CD4-positive, alpha-beta memory T cell (primary cell): ENCODE measurements at regions not wholly inside any gene's neighbourhood (a gene's known extent, or its start where the extent isn't known, plus 50 kb on each side); places are given as distances from the start of the nearest gene placed in this dataset.
"Not testable (repeated sequence)": the region's sequence is repeated elsewhere in the genome, so short reads cannot be mapped to it uniquely, and the experiment has no call there.

Source experiments
- CTCF ChIA-PET: fragments of 350-600 bp; sonication (Branson Sonifier 250); formaldehyde crosslinking; loops from one replicate; lab custom pipeline; 2021; ENCODE audit warnings: inconsistent platforms; ENCODE audit not compliant: partially characterized antibody; lab: Charles Lee
- POLR2A ChIA-PET: fragments of 350-600 bp; sonication (Branson Sonifier 250); formaldehyde crosslinking; loops from one replicate; lab custom pipeline; 2021; ENCODE audit not compliant: partially characterized antibody; lab: Charles Lee
- DNase-seq, 5 donors: peaks; one replicate each; pipeline versions ENCODE4 v3.0.0 to v3.0.0-alpha.2; 2020 to 2022; ENCODE audit warnings: mixed read lengths in 1 of 5
- H3K27ac ChIP-seq: one replicate; pipeline ENCODE4 v1.7.0; 2013; ENCODE audit warnings: low read depth, low read length
- H3K27me3 ChIP-seq: 2 replicates; pipeline ENCODE4 v1.7.0; 2013; ENCODE audit warnings: mild to moderate bottlenecking, low read length, moderate library complexity; ENCODE audit not compliant: insufficient read depth
- H3K36me3 ChIP-seq: 2 replicates; pipeline ENCODE4 v1.7.0; 2013; ENCODE audit warnings: mild to moderate bottlenecking, low read length, moderate library complexity; ENCODE audit not compliant: insufficient read depth
- H3K4me1 ChIP-seq: 2 replicates; pipeline ENCODE4 v1.7.0; 2013; ENCODE audit warnings: mild to moderate bottlenecking, low read length, moderate library complexity; ENCODE audit not compliant: insufficient read depth
- H3K4me3 ChIP-seq, 2 donors: one replicate each; pipeline ENCODE4 v1.7.0; 2013; ENCODE audit warnings: low read length in 2 of 2, mild to moderate bottlenecking in 1 of 2
- H3K9me3 ChIP-seq, 2 donors: one replicate each; pipeline ENCODE4 v1.7.0; 2013; ENCODE audit warnings: low read length in 2 of 2, control low read depth in 1 of 2; ENCODE audit not compliant: control insufficient read depth in 1 of 2
- H3K27ac Mint-ChIP-seq, 7 donors: one replicate each; pipeline ENCODE4 v1.8.0; 2020 to 2021; ENCODE audit warnings: mixed read lengths in 7 of 7, mild to moderate bottlenecking in 6 of 7, inconsistent platforms in 3 of 7, moderate library complexity in 3 of 7
- H3K27me3 Mint-ChIP-seq, 2 donors: one replicate each; pipeline ENCODE4 v1.8.0; 2020 to 2021; ENCODE audit warnings: mixed read lengths in 2 of 2
- H3K36me3 Mint-ChIP-seq, 2 donors: one replicate each; pipeline ENCODE4 v1.8.0; 2020 to 2021; ENCODE audit warnings: mixed read lengths in 2 of 2, inconsistent platforms in 1 of 2, mild to moderate bottlenecking in 1 of 2
- H3K4me1 Mint-ChIP-seq, 4 donors: one replicate each; pipeline ENCODE4 v1.8.0; 2020 to 2021; ENCODE audit warnings: mixed read lengths in 4 of 4, mild to moderate bottlenecking in 1 of 4
- H3K4me3 Mint-ChIP-seq, 8 donors: one replicate each; pipeline ENCODE4 v1.8.0; 2020 to 2021; ENCODE audit warnings: mixed read lengths in 8 of 8, mild to moderate bottlenecking in 7 of 8, moderate library complexity in 6 of 8, inconsistent platforms in 3 of 8
- H3K9me3 Mint-ChIP-seq, 8 donors: one replicate each; pipeline ENCODE4 v1.8.0; 2020 to 2021; ENCODE audit warnings: mixed read lengths in 8 of 8, mild to moderate bottlenecking in 5 of 8, inconsistent platforms in 3 of 8, moderate library complexity in 1 of 8
- intact Hi-C: fragments of 100-400 bp; cut with micrococcal nuclease; formaldehyde crosslinking; loops from one replicate; pipeline ENCODE4 v1.15.1; 2023

DNA sequence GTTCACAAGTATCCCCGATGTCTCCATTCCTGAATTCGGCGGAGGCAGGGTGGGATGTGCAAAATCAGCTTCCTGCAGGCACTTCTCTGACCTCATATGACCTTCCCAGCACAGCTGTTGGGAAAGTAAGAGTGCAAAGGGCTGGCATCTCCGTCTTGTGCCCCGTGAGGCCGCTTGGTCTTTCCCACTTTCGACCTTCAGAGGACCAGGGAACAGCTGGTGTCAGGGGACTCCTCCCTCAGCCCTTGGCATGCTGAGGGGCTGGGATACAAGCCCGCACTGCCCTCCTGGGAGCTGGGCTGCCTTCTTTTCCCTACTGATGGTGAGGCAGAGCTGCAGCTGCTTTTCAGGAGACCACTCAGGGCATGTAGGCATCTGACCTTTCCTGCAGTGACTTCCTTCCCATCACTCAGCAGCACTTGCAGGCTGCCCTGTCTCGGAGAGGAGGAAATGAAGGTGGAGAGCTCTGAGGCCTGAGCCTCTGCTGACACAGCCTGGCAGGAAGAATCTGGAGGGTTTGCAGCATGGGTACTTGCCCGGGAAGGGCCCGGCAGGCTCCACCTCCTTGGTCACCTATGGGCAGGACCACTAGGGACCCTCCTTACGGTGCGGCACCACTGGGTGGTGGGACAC, 277.2 kb upstream of the HS6ST1 start:
- no peaks in the 10 kb centered on the region for H3K9me3 Mint-ChIP-seq
- intact Hi-C loops, result no loop called here
- Histone ChIP-seq H3K9me3 (no peaks in the 10 kb centered on the region), H3K27ac (no peak overlapping the region), H3K4me1 (no peaks in the 10 kb centered on the region), H3K27me3 (no peaks in the 10 kb centered on the region), H3K36me3 (no peaks in the 10 kb centered on the region), H3K4me3 (no peak overlapping the region)
- H3K27me3 Mint-ChIP-seq, result peaks cover 0 to 2% of the 10 kb centered on the region in 2 donors
- DNase-seq, result no peak
- H3K36me3 Mint-ChIP-seq, result no peaks in the 10 kb centered on the region
- POLR2A ChIA-PET, result no interaction called here
- CTCF ChIA-PET, result no interaction called here
- H3K27ac Mint-ChIP-seq, result no peak overlapping the region
- no peaks in the 10 kb centered on the region for H3K4me1 Mint-ChIP-seq
- no peak overlapping the region for H3K4me3 Mint-ChIP-seq

DNA sequence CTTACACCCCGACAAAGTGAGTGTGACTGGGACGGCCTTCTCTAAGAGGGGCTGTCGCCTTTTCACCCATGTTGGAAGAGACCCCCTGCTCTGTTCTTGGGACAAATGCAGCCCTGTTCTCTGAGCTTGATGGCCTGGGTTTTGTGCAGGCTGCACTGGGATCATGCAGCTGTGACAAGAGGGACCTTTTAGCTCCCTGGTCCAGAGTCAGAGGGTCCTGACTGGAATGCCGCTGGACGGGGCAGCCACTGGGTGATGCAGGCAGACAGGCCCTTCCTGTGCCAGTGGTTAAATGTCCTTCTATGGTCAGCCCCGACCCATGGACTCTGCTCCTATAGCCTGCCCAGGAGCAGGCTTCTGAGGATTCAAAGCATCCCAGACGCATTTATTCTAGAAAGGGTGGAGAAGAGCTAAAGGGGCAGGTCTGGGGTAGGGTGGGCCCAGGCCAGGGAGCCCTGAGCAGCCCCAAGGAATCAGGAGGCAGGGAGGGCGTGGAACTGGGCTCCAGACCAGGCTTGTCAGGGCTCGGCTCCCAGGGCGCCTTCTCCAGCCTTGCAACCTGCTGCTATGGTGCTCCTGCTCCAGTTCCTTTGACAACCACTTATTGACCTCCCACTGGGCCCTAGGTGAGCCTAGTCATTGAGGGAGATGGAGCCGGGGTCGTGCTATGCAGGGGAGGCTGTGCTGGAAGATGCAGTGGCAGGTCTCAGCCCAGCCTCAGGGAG, 277.9 kb upstream of the HS6ST1 start:
- H3K27ac ChIP-seq, result no peak overlapping the region
- Mint-ChIP-seq H3K27me3 (peaks cover 0 to 2% of the 10 kb centered on the region in 2 donors), H3K9me3 (no peaks in the 10 kb centered on the region), H3K4me3 (no peak overlapping the region), H3K36me3 (no peaks in the 10 kb centered on the region), H3K4me1 (no peaks in the 10 kb centered on the region), H3K27ac (no peak overlapping the region)
- intact Hi-C loops, result no loop called here
- no peak overlapping the region for H3K4me3 ChIP-seq
- H3K4me1 ChIP-seq, result no peaks in the 10 kb centered on the region
- ChIA-PET CTCF (no interaction called here), POLR2A (no interaction called here)
- no peak for DNase-seq
- no peaks in the 10 kb centered on the region for H3K27me3 ChIP-seq
- no peaks in the 10 kb centered on the region for H3K9me3 ChIP-seq
- no peaks in the 10 kb centered on the region for H3K36me3 ChIP-seq

DNA sequence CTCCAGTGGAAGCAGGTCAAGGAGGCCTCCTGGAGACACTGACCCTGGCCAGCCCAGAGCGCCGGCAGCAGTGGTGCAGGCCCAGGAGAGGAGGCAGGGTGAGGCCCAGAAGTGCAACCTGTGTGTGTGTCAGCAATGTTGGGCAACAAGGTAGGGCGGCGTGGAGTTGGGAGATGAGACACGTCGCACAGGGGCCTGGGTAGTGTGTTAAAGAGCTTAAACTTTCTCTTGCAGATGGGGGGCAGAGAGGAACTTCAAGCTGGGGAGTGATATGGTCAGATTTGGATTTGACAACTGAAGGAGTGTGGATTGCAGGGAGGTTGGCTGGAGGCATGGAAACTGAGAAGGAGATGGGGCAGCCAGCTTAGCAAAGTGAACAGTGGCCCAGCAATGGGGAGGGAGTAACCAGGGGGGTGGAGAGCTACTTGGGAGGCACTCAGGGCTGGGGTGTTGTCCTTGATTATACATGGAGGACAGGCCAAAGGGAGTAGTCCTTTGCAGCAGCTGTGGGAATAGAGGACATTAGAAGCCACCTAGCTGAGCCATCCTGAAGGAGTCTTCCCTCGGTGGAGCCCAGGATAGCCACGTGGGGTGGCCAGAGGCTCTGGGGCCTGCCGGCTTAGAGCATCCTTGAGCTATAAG, 278.6 kb upstream of the HS6ST1 start:
- no peaks in the 10 kb centered on the region for H3K36me3 ChIP-seq
- DNase-seq, result no peak
- CTCF ChIA-PET, result no interaction called here
- peaks cover 0 to 2% of the 10 kb centered on the region in 2 donors for H3K27me3 Mint-ChIP-seq
- no peak overlapping the region for H3K4me3 ChIP-seq
- H3K4me3 Mint-ChIP-seq, result no peak overlapping the region
- no peaks in the 10 kb centered on the region for H3K9me3 ChIP-seq
- no peak overlapping the region for H3K27ac ChIP-seq
- POLR2A ChIA-PET, result no interaction called here
- no peaks in the 10 kb centered on the region for H3K36me3 Mint-ChIP-seq
- no peaks in the 10 kb centered on the region for H3K4me1 ChIP-seq
- H3K4me1 Mint-ChIP-seq, result no peaks in the 10 kb centered on the region
- no peak overlapping the region for H3K27ac Mint-ChIP-seq
- intact Hi-C loops, result no loop called here
- H3K9me3 Mint-ChIP-seq, result no peaks in the 10 kb centered on the region
- no peaks in the 10 kb centered on the region for H3K27me3 ChIP-seq

DNA sequence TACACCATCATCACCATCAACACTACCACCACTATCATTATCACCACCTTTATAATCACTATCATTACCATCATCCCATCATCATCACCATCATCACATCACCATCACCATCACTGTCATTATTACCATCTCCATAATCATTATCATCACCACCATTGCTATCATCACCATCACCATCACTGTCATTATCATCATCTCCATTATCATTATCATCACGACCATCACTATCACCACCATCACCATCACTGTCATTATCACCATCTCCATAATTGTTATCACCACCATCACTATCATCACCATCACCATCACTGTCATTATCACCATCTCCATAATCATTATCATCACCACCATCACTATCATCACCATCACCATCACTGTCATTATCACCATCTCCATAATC, 279.6 kb upstream of the HS6ST1 start:
- H3K4me1 Mint-ChIP-seq, H3K36me3 ChIP-seq, H3K9me3 Mint-ChIP-seq, H3K27ac ChIP-seq, POLR2A ChIA-PET, H3K36me3 Mint-ChIP-seq, H3K27me3 Mint-ChIP-seq, H3K4me1 ChIP-seq, H3K27ac Mint-ChIP-seq, CTCF ChIA-PET, DNase-seq, H3K9me3 ChIP-seq, H3K4me3 Mint-ChIP-seq, intact Hi-C loops, H3K4me3 ChIP-seq, H3K27me3 ChIP-seq: not testable (repeated sequence)

DNA sequence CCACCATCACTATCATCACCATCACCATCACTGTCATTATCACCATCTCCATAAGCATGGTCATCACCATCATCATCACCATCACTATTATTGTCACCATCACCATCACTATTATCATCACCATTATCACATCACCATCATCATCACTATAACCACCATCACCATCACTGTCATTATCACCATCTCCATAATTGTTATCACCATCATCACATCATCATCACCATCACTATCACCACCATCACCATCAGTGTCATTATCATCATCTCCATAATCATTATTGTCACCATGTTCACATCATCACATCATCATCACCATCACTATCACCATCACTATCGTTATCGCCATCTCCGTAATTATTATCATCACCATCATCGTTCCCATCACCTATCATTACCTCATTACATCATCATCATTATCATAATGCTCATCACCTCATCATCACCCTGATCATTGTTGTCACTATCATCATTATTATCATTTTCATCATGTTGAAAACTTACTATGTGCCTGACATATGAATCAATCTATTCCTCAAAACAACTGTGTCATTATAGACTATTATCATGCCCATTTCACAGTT, 280.3 kb upstream of the HS6ST1 start:
- no peaks in the 10 kb centered on the region for H3K4me1 Mint-ChIP-seq
- intact Hi-C loops, result no loop called here
- H3K27me3 Mint-ChIP-seq, result no peaks in the 10 kb centered on the region
- Histone ChIP-seq H3K27me3 (no peaks in the 10 kb centered on the region), H3K9me3 (no peaks in the 10 kb centered on the region), H3K4me1 (no peaks in the 10 kb centered on the region), H3K4me3 (no peak overlapping the region), H3K27ac (no peak overlapping the region), H3K36me3 (no peaks in the 10 kb centered on the region)
- no peak overlapping the region for H3K4me3 Mint-ChIP-seq
- no peaks in the 10 kb centered on the region for H3K9me3 Mint-ChIP-seq
- H3K36me3 Mint-ChIP-seq, result no peaks in the 10 kb centered on the region
- no peak overlapping the region for H3K27ac Mint-ChIP-seq
- POLR2A ChIA-PET, result no interaction called here
- DNase-seq, result no peak
- CTCF ChIA-PET, result no interaction called here

DNA sequence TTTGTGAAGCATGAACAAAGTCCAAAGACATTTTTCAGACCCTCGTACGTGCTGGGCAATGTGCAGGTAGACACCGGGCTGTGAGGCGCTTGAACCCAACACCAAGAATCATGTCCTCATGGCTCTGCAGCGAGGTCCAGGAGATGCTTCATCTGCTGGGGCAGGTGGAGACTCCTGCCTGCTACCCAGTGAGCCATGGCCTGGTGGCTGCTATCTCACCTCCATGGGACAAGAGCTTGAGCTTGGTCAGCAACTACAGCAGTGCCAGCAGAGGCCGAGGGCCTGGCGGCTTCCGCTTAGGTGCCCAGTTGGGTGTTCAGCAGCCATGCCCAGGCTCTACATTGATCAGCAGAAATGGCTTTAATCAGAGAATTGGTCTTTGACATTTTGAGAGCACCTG, 281.0 kb upstream of the HS6ST1 start:
- Mint-ChIP-seq H3K27ac (no peak overlapping the region), H3K27me3 (no peaks in the 10 kb centered on the region), H3K4me3 (no peak overlapping the region), H3K4me1 (no peaks in the 10 kb centered on the region), H3K9me3 (no peaks in the 10 kb centered on the region), H3K36me3 (no peaks in the 10 kb centered on the region)
- ChIA-PET CTCF (no interaction called here), POLR2A (no interaction called here)
- no peak for DNase-seq
- Histone ChIP-seq H3K4me1 (no peaks in the 10 kb centered on the region), H3K27me3 (no peaks in the 10 kb centered on the region), H3K4me3 (no peak overlapping the region), H3K9me3 (no peaks in the 10 kb centered on the region), H3K27ac (no peak overlapping the region), H3K36me3 (no peaks in the 10 kb centered on the region)
- intact Hi-C loops, result no loop called here

DNA sequence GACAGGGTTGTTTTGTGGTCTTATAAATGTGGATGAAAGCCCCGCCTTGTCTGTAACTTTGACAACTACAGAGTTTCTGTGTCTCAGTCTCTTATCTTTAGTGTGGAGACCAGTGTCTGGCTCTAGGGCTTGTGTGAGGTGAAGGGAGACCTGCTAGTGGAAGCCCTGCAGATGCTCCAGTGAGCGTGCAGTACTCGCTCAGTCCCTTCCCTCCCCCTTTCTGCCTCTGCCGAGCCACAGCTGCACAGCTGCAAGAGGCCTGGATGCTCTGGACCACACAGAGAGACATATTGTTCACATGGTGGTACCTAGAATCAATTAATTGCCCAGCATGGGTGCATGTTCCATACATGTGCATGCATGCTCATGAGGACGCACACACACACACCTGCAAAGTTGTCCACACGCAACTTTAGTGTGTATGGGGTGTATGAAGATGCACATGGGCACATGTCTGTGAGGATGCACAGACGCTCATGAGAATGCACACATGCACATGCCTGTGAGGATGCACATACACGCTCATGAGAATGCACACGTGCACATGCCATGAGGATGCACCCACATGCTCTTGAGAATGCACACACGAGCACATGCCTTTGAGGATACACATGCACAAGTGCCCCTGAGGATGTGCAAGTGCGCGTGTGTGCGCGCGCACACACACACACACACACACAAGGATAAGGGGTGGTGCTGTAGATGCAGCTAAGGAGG, 282.1 kb upstream of the HS6ST1 start:
- H3K36me3 Mint-ChIP-seq, result no peaks in the 10 kb centered on the region
- no peak overlapping the region for H3K4me3 Mint-ChIP-seq
- no peaks in the 10 kb centered on the region for H3K27me3 Mint-ChIP-seq
- Histone ChIP-seq H3K27ac (no peak overlapping the region), H3K4me3 (no peak overlapping the region), H3K9me3 (no peaks in the 10 kb centered on the region), H3K4me1 (no peaks in the 10 kb centered on the region), H3K36me3 (no peaks in the 10 kb centered on the region), H3K27me3 (no peaks in the 10 kb centered on the region)
- H3K4me1 Mint-ChIP-seq, result no peaks in the 10 kb centered on the region
- H3K9me3 Mint-ChIP-seq, result no peaks in the 10 kb centered on the region
- CTCF ChIA-PET, result no interaction called here
- intact Hi-C loops, result no loop called here
- POLR2A ChIA-PET, result no interaction called here
- H3K27ac Mint-ChIP-seq, result no peak overlapping the region
- no peak for DNase-seq
